Endothelial cell (in vitro differentiated cells): ENCODE measurements at regions not wholly inside any gene's neighbourhood (a gene's known extent, or its start where the extent isn't known, plus 50 kb on each side); places are given as distances from the start of the nearest gene placed in this dataset.
"Not testable (repeated sequence)": the region's sequence is repeated elsewhere in the genome, so short reads cannot be mapped to it uniquely, and the experiment has no call there.

Source experiments
- DNase-seq: peaks from one replicate; pipeline ENCODE4 v3.0.0; 2021; ENCODE audit warnings: low spot score
- H3K27ac Mint-ChIP-seq: one replicate; pipeline ENCODE4 v1.8.0; 2021; ENCODE audit warnings: mixed read lengths, inconsistent platforms; ENCODE audit not compliant: unreplicated experiment
- H3K27me3 Mint-ChIP-seq: one replicate; pipeline ENCODE4 v1.8.0; 2021; ENCODE audit warnings: mild to moderate bottlenecking, moderate library complexity, mixed read lengths, inconsistent platforms; ENCODE audit not compliant: unreplicated experiment
- H3K36me3 Mint-ChIP-seq: one replicate; pipeline ENCODE4 v1.8.0; 2021; ENCODE audit warnings: mild to moderate bottlenecking, low read depth, mixed read lengths, inconsistent platforms; ENCODE audit not compliant: unreplicated experiment
- H3K4me1 Mint-ChIP-seq: one replicate; pipeline ENCODE4 v1.8.0; 2021; ENCODE audit warnings: mild to moderate bottlenecking, mixed read lengths, inconsistent platforms; ENCODE audit not compliant: unreplicated experiment
- H3K4me3 Mint-ChIP-seq: one replicate; pipeline ENCODE4 v1.8.0; 2021; ENCODE audit warnings: mild to moderate bottlenecking, mixed read lengths, inconsistent platforms; ENCODE audit not compliant: unreplicated experiment
- H3K9me3 Mint-ChIP-seq: one replicate; pipeline ENCODE4 v1.8.0; 2021; ENCODE audit warnings: mixed read lengths, inconsistent platforms; ENCODE audit not compliant: unreplicated experiment
- TF ChIP-seq, protein P1 (sequence below): fragments of 200-600 bp; sonication (generic); IDR thresholded peaks from one replicate; pipeline ENCODE4 v1.5.0; 2021; ENCODE audit warnings: antibody characterized with exemption; ENCODE audit not compliant: unreplicated experiment

DNA sequence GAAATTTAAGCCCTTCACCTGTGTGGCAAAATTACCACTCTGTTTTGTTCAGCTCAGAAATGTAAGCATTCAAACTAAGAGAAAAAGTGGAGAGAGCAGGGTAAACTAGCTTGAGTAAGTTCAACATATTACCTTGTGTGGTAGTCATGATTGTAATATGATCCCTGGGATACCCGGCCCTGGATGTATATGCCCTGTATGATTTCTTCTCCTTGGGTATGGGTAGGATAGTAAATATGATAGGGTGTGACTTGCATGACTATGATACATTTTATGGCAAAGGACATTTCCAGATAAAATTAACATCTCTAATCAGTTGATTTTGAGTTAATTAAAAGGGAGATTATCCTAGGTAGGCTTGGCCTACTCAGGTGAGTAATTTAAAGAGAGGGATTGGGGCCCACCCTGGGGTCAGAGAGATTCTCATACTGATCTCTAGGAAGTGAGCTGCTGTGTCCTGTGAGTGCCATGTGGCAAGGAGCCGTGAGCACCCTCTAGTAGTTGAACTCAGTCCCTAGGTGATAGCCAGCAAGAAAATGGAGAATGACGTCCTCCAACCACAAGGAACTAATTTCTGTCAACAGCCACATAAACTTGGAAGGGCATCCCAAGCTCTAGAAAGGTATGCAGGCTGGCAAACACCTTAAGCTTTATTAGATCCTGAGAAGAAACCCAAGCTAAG, 62.2 kb upstream of the ANXA1 start:
- TF ChIP-seq, protein P1, sequence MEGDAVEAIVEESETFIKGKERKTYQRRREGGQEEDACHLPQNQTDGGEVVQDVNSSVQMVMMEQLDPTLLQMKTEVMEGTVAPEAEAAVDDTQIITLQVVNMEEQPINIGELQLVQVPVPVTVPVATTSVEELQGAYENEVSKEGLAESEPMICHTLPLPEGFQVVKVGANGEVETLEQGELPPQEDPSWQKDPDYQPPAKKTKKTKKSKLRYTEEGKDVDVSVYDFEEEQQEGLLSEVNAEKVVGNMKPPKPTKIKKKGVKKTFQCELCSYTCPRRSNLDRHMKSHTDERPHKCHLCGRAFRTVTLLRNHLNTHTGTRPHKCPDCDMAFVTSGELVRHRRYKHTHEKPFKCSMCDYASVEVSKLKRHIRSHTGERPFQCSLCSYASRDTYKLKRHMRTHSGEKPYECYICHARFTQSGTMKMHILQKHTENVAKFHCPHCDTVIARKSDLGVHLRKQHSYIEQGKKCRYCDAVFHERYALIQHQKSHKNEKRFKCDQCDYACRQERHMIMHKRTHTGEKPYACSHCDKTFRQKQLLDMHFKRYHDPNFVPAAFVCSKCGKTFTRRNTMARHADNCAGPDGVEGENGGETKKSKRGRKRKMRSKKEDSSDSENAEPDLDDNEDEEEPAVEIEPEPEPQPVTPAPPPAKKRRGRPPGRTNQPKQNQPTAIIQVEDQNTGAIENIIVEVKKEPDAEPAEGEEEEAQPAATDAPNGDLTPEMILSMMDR = no peak
- H3K4me1 Mint-ChIP-seq = no peaks in the 10 kb centered on the region
- no peaks in the 10 kb centered on the region for H3K27me3 Mint-ChIP-seq
- no peak overlapping the region for H3K4me3 Mint-ChIP-seq
- H3K36me3 Mint-ChIP-seq = no peaks in the 10 kb centered on the region
- DNase-seq = no peak
- H3K27ac Mint-ChIP-seq = no peak overlapping the region
- H3K9me3 Mint-ChIP-seq = no peaks in the 10 kb centered on the region

DNA sequence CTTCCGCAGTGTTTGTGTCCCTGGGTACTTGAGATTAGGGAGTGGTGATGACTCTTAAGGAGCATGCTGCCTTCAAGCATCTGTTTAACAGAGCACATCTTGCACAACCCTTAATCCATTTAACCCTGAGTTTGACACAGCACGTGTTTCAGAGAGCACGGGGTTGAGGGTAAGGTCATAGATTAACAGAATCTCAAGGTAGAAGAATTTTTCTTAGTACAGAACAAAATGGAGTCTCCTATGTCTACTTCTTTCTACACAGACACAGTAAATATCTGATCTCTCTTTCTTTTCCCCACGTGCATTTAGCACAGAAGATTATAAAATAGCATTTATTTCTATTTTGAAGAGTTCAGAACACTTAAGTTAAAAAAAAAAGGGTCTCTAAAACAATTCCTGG, 63.8 kb upstream of the ANXA1 start:
- H3K27ac Mint-ChIP-seq, H3K9me3 Mint-ChIP-seq, H3K4me3 Mint-ChIP-seq, H3K27me3 Mint-ChIP-seq, H3K36me3 Mint-ChIP-seq, DNase-seq, H3K4me1 Mint-ChIP-seq: not testable (repeated sequence)

DNA sequence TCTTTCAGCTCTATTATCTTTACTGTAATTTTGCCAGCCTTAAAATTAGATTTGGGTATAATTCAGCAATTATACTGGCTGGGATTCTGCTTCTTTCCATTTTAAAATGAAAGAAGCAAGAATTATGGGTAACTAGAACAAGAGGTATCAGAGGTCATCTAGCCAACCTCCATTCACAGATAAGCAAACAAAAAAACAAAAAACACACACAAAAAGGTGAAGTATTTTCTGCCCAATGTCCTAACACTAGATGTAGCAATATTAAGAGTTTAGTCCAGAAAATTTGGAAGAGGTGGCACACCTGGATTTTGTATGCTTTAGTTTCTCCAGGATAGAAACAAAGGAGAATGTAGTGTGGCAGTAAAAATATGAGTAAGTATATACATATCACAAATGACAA, 68.1 kb upstream of the ANXA1 start:
- no peaks in the 10 kb centered on the region for H3K9me3 Mint-ChIP-seq
- TF ChIP-seq, protein P1 = no peak
- no peak overlapping the region for H3K27ac Mint-ChIP-seq
- H3K4me1 Mint-ChIP-seq = no peaks in the 10 kb centered on the region
- no peaks in the 10 kb centered on the region for H3K27me3 Mint-ChIP-seq
- no peak overlapping the region for H3K4me3 Mint-ChIP-seq
- no peaks in the 10 kb centered on the region for H3K36me3 Mint-ChIP-seq
- DNase-seq = no peak

DNA sequence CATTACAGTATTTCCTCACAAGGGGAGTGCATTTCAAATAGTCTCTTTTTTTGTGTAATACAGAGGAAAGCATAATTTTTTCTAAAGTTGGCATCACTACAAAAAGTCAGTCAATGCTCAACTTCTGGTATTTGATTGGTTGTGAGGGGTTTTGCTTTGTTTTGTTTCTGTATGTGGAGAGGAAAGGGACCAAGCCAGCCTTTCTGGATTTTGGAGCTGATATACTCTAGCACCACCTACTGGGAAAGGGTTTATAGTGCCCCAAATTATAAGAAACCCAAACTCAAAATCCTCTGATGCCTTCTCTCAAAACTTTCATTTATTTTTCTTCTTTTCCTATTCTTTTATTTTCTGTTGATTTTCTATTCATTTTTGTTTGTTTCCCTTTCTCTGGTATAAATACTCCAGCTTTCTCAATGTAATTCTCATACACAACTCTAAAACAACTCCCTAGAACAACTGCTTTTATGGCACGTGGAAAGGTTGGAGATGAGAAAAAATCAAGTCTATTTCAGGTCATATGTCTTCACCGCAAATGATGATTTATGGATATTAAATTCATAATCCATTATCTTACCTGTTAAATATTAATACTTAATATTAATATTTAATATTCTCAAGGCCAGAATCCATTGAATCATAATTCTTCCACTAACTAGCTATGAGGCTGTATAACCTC, 69.5 kb upstream of the ANXA1 start:
- H3K27ac Mint-ChIP-seq = no peak overlapping the region
- peak; percentile 22 for DNase-seq
- H3K4me1 Mint-ChIP-seq = no peaks in the 10 kb centered on the region
- no peaks in the 10 kb centered on the region for H3K36me3 Mint-ChIP-seq
- no peak overlapping the region for H3K4me3 Mint-ChIP-seq
- H3K27me3 Mint-ChIP-seq = no peaks in the 10 kb centered on the region
- TF ChIP-seq, protein P1 = peak; percentile 80
- no peaks in the 10 kb centered on the region for H3K9me3 Mint-ChIP-seq

DNA sequence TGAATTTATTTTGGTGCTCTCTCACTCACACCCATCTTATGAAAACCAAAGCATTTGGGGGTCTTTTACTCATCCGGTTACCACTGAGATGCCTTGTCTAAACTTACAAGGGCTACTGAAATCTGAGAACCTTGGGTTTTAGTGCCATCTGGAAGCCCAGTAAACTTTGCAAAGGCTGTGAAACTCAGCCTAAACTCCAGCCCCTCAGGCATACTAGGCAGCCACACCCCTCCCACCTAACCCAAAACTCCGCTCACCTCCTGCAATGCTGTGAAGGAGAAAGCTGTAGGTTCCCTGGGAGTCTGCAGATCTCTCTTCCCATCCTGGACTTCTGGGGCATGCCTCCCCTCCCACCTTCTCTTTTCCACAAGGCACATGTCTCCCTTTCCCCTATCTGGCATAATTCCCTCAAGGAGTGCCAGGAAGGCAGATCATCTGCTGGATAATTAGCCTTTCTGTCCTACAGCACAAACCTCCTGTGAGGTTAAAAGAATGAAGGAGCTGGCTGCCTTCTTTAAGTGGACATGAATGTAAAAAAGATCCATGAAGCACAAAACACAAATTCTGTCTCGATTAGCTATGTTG, 71.5 kb upstream of the ANXA1 start:
- Mint-ChIP-seq H3K36me3 (no peaks in the 10 kb centered on the region), H3K9me3 (no peaks in the 10 kb centered on the region), H3K27me3 (no peaks in the 10 kb centered on the region), H3K4me1 (no peaks in the 10 kb centered on the region), H3K27ac (no peak overlapping the region), H3K4me3 (no peak overlapping the region)
- TF ChIP-seq, protein P1 = no peak
- DNase-seq = no peak
